Activated CD4-positive, alpha-beta T cell treated with anti-CD3 and anti-CD28 coated beads, Interleukin-2, Interleukin-6, amounts not matched to agents 100 ng/mL and 50 ng/mL, durations not matched to agents 16 hours and 8 hours (primary cell): ENCODE measurements at regions not wholly inside any gene's neighbourhood (a gene's known extent, or its start where the extent isn't known, plus 50 kb on each side); places are given as distances from the start of the nearest gene placed in this dataset.
"Not testable (repeated sequence)": the region's sequence is repeated elsewhere in the genome, so short reads cannot be mapped to it uniquely, and the experiment has no call there.

Experiments used
- DNase-seq: peaks from one replicate; pipeline ENCODE4 v3.0.0-alpha.2; 2020

DNA sequence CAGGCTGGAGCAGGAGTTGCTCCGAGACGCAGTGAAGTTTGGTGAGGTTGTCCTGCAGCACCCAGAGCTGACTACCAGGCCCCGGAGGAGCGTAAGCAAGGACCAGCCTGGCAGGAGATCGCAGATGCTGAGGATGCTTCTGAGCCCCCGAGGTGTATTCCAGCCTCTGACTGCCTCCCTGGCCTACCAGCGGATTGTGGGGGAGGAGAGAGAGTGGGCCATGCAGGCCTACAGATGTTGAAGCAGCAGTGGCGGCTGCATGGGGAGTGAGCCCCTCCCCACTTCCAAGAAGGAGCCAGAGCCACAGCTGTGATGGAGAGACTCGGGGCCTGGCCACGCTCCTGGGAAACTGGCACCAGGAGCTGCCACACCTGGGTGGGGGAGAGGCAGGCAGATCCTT lies 302.5 kb upstream of the PROK2 start:
- DNase-seq: no peak

DNA sequence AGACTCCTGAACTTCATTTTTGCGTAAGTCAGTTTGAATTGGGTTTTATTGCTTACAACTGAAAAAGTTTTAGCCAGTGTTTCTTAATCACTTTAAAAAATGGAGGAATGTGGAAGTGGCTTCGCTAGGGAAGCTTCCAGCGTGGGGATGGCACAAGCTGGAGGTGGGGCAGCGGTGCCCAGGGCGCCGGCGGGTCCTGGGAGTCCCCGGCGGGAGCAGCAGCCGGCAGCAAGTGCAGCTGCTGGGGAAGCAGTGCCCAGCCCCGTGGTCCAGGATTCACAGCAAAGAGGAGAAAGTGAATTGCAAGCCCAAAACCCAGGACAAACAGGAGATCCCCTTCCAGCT lies 301.8 kb upstream of the PROK2 start:
- no peak for DNase-seq

DNA sequence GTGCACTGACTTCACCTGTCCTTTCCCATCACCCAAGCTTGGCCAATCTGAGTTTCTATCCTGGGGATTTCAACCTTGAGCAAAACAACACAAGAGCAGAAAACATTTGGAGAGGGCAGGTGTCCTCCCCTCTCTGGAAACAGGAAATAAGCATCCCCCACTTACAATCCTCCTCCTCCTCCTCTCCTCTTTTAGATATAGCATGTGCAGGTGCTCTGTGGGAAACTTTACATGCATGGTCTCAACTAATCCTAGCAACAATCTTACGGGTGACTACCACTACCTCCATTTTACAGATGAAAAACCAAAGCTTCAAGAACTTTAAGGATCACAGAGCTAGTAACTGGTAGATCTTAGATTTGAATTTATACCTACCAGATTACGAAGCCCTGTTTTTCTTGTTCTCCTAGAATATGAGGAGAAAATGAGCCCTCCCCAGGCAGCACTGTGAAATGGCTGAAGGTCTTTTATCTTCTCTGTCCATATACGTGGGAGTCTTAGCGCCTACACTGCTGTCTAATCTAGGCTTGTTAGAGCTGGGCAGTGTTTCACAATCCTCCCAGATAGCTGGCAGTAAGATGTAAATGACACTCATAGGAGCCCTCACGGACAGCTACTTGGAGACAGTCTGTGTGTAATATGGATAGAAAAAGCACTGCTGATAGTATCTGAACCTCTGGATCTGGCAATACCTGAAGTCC lies 301.2 kb upstream of the PROK2 start:
- DNase-seq: no peak

- DNase-seq: no peak
Observed at GRCh38 chr3:72085036-72085435, 300.1 kb upstream of the PROK2 start.

DNA sequence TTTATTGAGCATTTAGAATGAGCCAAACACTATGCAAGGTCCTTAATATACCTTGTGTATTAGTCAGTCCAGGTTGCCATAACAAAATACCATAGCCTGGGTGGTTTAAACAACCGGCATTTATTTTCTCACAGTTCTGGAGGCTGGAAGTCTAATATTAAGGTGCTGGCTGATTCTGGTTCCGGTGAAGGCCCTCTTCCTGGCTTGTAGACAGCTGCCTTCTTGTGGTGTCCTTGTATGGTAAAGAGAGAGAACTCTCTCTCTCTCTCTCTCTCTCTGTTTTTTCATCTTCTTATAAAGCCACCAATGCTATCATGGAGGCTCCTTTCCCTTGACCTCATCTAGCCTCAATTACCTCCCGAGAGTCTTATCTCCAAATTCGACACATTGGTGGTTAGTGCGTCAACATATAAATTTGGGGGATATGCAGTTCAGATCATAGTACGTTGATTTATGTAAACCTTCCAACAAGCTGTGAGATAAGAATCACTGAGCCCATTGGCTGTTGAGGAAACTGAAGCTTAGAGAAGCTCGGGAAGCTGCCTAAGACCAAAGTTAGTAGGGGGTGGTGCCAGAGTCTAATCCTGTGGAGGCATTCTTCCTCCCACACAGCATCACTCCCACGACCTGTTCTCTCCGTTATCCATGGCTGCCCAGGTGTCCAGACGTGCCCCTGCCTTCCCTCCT lies 298.0 kb upstream of the PROK2 start:
- DNase-seq: no peak

- no peak for DNase-seq
Observed at GRCh38 chr3:72082186-72082715, 297.3 kb upstream of the PROK2 start.

- no peak for DNase-seq
Observed at GRCh38 chr3:72081471-72082185, 296.7 kb upstream of the PROK2 start.

DNA sequence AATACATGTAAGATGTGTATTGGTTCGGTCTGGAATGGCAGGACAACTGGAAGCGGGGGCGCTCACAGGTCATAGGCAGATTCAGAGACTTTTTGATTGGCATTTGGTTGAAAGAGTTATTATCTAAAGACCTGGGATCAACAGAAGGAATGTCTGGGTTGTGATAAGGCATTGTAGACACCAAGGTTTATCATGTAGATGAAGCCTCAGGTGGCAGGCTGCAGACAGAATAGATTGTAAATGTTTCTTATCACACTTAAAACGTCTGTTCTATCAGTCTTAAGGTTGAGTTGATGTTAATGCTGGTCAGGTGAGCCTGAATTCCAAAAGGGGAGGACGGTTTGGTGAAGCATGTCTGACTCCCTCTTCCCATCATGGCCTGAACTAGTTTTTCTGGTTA lies 295.9 kb upstream of the PROK2 start:
- no peak for DNase-seq

DNA sequence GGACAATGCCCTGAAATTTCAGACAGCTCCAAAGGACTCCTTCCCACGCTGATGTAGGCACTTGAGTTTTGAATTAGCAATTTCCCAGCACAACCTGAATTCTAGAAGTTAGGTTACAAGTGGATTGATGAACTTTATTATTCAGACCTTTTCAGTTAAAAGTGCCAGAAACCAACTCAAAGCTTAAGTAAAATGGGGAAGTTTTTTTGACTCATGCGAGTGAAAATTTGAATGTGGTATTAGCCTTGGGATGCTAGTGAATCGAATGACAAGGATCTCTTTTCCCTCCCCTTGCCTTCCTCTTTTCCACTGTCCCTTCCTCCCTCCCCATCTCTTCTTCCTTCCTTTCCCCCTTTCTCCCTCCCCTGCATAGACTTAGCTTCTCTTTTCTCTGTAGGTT lies 295.1 kb upstream of the PROK2 start:
- no peak for DNase-seq

DNA sequence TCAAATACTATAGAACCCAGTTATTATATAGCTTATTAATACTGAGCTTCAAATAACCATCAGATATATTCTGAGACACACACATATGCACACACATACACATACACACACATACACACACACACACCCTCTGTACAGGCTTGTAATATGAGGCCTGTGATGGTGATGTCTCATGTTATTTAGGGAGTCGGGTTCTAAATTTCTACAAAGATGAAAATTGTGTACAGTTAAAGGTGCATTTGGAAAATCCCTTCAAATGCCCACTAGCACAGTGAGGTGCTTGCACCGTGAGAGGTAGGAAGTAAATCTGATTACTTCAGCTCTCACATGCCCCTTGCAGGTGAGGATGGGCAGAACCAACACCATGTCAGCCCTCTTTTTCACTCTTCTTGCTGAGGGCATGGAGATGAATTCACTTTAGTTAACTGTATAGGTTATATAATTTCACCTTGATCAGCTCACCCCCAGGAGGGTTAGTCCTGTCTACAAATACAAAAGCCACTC lies 294.5 kb upstream of the PROK2 start:
- DNase-seq: no peak

GRCh38 chr3:72078676-72079368 lies 293.9 kb upstream of the PROK2 start:
- no peak for DNase-seq

GRCh38 chr3:72077473-72078259 lies 292.7 kb upstream of the PROK2 start:
- DNase-seq: no peak

DNA sequence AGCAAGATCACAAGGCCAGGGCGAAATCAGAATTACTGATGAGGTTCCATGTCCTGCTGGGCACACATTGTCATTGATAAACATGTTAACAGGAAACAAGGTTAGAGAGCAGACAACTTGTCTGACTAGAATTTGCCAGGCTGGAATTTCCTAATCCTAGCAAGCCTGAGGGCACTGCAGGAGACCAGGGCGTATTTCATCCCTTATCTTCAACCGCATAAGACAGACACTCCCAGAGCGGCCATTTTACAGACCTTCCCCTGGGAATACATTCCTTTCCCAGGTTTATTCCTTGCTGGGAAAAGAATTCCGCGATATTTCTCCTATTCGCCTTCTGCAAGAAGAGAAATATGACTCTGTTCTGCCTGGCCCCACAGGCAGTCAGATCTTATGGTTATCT lies 290.9 kb upstream of the PROK2 start:
- DNase-seq: not testable (repeated sequence)

- no peak for DNase-seq
Observed at GRCh38 chr3:72071624-72072023, 286.7 kb upstream of the PROK2 start.

DNA sequence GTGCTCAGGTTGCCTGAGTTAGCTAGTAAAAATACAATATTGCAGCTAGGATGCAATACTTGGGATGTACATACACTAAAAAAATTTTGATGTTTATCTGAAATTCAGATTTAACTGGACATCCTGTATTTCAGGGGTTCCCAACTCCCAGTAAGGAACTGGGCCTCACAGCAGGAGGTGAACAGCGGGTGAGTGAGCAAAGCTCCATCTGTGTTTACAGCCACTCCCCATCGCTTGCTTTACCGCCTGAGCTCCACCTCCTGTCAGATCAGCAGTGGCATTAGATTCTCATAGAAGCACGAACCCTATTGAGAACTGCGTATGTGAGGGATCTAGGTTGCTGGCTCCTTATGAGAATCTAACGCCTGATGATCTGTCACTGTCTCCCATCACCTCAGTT lies 285.1 kb upstream of the PROK2 start:
- no peak for DNase-seq

DNA sequence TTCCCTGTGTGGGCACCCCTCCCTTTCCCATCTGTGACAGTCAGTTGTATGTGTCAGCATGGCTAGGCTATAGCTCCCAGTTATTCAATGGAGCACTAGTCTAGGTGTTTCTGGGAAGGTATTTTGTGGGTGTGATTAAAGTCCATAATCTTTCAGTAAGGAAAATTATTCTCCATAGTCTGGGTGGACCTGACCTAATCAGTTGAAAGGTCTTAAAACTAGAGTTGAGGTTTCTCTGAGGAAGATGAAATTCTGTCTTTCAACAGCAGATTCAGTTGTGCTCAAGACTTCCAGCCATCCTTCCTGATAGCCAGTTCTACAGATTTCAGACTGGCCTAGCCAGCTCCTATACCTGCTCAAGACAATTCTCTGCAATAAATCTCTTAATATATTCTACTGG lies 284.6 kb upstream of the PROK2 start:
- no peak for DNase-seq

GRCh38 chr3:72068621-72069020 lies 283.7 kb upstream of the PROK2 start:
- DNase-seq: no peak

- no peak for DNase-seq
Observed at GRCh38 chr3:72067721-72068120, 282.8 kb upstream of the PROK2 start.

- no peak for DNase-seq
Observed at GRCh38 chr3:72065872-72066641, 281.1 kb upstream of the PROK2 start.

- DNase-seq: no peak
Observed at GRCh38 chr3:72065236-72065635, 280.3 kb upstream of the PROK2 start.

DNA sequence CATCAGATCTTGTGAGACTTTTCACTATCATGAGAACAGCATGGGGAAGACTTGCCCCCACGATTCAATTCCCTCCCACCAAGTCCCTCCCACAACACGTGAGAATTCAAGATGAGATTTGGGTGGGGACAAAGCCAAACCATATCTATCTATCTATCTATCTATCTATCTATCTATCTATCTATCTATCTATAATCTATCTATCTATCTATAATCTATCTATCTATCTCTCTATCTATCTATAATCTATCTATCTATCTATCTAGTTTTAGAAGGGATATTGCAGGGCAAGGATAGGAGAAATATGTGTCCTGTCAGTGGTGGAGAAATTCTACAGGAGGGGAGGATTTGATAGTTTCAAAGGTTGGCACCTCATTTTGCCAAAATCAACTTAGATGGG lies 279.8 kb upstream of the PROK2 start:
- not testable (repeated sequence) for DNase-seq

- DNase-seq: no peak
Observed at GRCh38 chr3:72062017-72062416, 277.1 kb upstream of the PROK2 start.
